Fibroblast of pulmonary artery (primary cell): ENCODE measurements at regions not wholly inside any gene's neighbourhood (a gene's known extent, or its start where the extent isn't known, plus 50 kb on each side); places are given as distances from the start of the nearest gene placed in this dataset.

Experiments used
- DNase-seq: peaks from one replicate; pipeline ENCODE4 v3.0.0-alpha.2; 2010; ENCODE audit warnings: low read depth
- H3K4me3 ChIP-seq: replicated peaks from 2 replicates; pipeline ENCODE4 v1.5.1; 2011; ENCODE audit warnings: low read depth, mild to moderate bottlenecking, control low read depth, low read length, moderate library complexity
- CTCF ChIP-seq: IDR thresholded peaks from 2 replicates; pipeline ENCODE4 v1.5.1; 2011; ENCODE audit warnings: mild to moderate bottlenecking, control low read depth, low read length, inconsistent platforms; ENCODE audit errors: missing control alignments

GRCh38 chr10:78408671-78409472 lies 375.2 kb downstream of the RPS24 start:
- DNase-seq: peak; percentile 59
- no peak overlapping the region for H3K4me3 ChIP-seq
- TF ChIP-seq CTCF: no peak

GRCh38 chr10:78410046-78410965 lies 376.6 kb downstream of the RPS24 start:
- DNase-seq: no peak
- no peak for TF ChIP-seq CTCF
- H3K4me3 ChIP-seq: no peak overlapping the region

GRCh38 chr10:78411716-78412115 lies 378.1 kb downstream of the RPS24 start:
- no peak for TF ChIP-seq CTCF
- DNase-seq: no peak
- H3K4me3 ChIP-seq: no peak overlapping the region

- no peak for DNase-seq
- no peak overlapping the region for H3K4me3 ChIP-seq
- TF ChIP-seq CTCF: no peak
These were observed 378.9 kb downstream of the RPS24 start for GRCh38 chr10:78412605-78413004.

GRCh38 chr10:78413076-78414055 lies 379.7 kb downstream of the RPS24 start:
- DNase-seq: no peak
- TF ChIP-seq CTCF: no peak
- no peak overlapping the region for H3K4me3 ChIP-seq

GRCh38 chr10:78414380-78414779 lies 380.7 kb downstream of the RPS24 start:
- no peak for DNase-seq
- no peak for TF ChIP-seq CTCF
- no peak overlapping the region for H3K4me3 ChIP-seq
